ENCODE measurements at regions not wholly inside any gene's neighbourhood (a gene's known extent, or its start where the extent isn't known, plus 50 kb on each side); places are given as distances from the start of the nearest gene placed in this dataset.

DNA sequence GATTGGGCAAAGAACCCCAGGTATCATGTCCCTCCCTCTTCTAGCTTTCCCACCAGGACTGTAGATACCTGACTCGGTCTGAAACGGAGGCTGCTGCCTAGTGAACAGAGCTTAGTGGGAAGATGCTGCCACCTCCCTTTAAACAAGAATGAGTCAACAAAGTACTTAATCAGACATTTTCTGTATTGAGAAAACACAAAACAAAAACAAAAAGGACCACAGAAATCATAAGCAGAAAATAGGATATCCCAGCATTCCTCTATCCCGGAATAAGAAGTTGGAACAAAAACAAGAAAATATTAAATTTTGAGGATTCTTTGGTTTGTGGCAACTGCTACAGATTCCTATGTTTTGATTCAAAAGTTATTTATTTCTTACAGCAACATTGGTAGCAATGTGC lies 51.7 kb upstream of the COL8A1 start:
- Histone ChIP-seq H3K79me2 (ENCODE audit: low read length) (no peaks in the 10 kb centered on the region), H4K20me1 (ENCODE audit: insufficient read depth, low read length) (no peaks in the 10 kb centered on the region), H3K9me2 (replicated peaks; ENCODE audit: insufficient read depth, low read length) (no peaks in the 10 kb centered on the region), H3K9me3 (replicated peaks; ENCODE audit: insufficient read depth, low read length) (no peaks in the 10 kb centered on the region), H3K4me2 (ENCODE audit: low read depth, low read length) (no peak overlapping the region), H3K27ac (ENCODE audit: low read length) (no peak overlapping the region), H3K4me3 (ENCODE audit: low read length) (no peak overlapping the region), H3K4me1 (ENCODE audit: low read length) (no peaks in the 10 kb centered on the region), H2AFZ (ENCODE audit: low read length) (no peak overlapping the region), H3K36me3 (replicated peaks; ENCODE audit: insufficient read depth, low read length) (no peaks in the 10 kb centered on the region), H3K9ac (ENCODE audit: low read length) (no peak overlapping the region), H3K27me3 (replicated peaks; ENCODE audit: insufficient read depth, low read length) (no peaks in the 10 kb centered on the region), H3F3A (ENCODE audit: insufficient read depth, low read length) (no peaks in the 10 kb centered on the region)
- TF ChIP-seq EZH2phosphoT487 (IDR thresholded peaks at IDR 0.05; ENCODE audit: low read length), result no peak
- TF ChIP-seq EZH2 (optimal IDR thresholded peaks at IDR 0.05; ENCODE audit: low read depth, low read length), result no peak
- TF ChIP-seq, protein P1, sequence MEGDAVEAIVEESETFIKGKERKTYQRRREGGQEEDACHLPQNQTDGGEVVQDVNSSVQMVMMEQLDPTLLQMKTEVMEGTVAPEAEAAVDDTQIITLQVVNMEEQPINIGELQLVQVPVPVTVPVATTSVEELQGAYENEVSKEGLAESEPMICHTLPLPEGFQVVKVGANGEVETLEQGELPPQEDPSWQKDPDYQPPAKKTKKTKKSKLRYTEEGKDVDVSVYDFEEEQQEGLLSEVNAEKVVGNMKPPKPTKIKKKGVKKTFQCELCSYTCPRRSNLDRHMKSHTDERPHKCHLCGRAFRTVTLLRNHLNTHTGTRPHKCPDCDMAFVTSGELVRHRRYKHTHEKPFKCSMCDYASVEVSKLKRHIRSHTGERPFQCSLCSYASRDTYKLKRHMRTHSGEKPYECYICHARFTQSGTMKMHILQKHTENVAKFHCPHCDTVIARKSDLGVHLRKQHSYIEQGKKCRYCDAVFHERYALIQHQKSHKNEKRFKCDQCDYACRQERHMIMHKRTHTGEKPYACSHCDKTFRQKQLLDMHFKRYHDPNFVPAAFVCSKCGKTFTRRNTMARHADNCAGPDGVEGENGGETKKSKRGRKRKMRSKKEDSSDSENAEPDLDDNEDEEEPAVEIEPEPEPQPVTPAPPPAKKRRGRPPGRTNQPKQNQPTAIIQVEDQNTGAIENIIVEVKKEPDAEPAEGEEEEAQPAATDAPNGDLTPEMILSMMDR (IDR thresholded peaks at IDR 0.05; ENCODE audit: low read length), result no peak
- no peak for DNase-seq

DNA sequence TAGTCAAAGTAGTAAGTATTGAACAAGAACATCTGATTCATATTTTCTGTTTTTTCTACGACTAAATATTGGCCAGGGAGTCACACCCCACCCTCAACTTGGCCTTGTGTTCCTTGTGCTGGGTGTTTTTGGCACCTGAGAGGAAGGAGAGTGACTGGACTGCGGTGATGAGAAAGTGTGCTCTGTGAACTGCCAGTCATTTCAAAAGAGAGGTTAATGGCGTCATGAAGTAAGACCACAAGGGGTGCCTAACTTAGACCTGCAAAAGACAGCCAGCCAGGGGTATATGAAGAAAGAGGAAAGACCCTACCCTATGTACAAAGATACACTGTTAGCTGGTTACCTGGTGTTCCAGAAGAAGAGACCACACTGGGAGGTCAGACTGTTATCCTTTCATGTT lies 58.4 kb upstream of the COL8A1 start:
- Histone ChIP-seq H3K36me3 (replicated peaks; ENCODE audit: insufficient read depth, low read length) (no peaks in the 10 kb centered on the region), H3K9me2 (replicated peaks; ENCODE audit: insufficient read depth, low read length) (no peaks in the 10 kb centered on the region), H3K27ac (ENCODE audit: low read length) (no peak overlapping the region), H2AFZ (ENCODE audit: low read length) (no peak overlapping the region), H3K79me2 (ENCODE audit: low read length) (no peaks in the 10 kb centered on the region), H3F3A (ENCODE audit: insufficient read depth, low read length) (no peaks in the 10 kb centered on the region), H3K9me3 (replicated peaks; ENCODE audit: insufficient read depth, low read length) (no peaks in the 10 kb centered on the region), H3K27me3 (replicated peaks; ENCODE audit: insufficient read depth, low read length) (no peaks in the 10 kb centered on the region), H3K4me2 (ENCODE audit: low read depth, low read length) (no peak overlapping the region), H4K20me1 (ENCODE audit: insufficient read depth, low read length) (no peaks in the 10 kb centered on the region), H3K4me1 (ENCODE audit: low read length) (no peaks in the 10 kb centered on the region), H3K4me3 (ENCODE audit: low read length) (no peak overlapping the region), H3K9ac (ENCODE audit: low read length) (no peak overlapping the region)
- TF ChIP-seq EZH2phosphoT487 (IDR thresholded peaks at IDR 0.05; ENCODE audit: low read length) (no peak), EZH2 (optimal IDR thresholded peaks at IDR 0.05; ENCODE audit: low read depth, low read length) (no peak)
- TF ChIP-seq, protein P1 (IDR thresholded peaks at IDR 0.05; ENCODE audit: low read length), result no peak
- no peak for DNase-seq

DNA sequence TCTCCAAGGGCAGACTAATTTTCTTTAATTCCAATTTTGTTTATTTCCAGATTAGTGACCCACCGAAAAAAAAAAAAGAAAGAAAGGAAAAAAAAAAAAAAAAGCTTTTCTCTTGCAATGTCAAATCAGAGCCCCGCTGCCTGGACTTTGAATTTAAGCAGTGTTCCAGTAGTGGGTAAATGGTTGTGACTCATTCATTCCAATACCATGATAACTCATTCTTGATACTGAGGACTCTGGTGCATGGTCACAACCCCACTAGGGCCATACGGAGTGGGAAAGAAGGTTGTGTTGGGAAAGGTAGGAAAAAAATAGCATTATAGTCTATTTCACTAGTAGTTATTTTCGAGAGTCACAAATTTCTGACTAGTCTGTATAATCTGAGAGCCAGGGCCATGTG lies 59.1 kb upstream of the COL8A1 start:
- Histone ChIP-seq H3F3A (ENCODE audit: insufficient read depth, low read length) (no peaks in the 10 kb centered on the region), H3K9me2 (replicated peaks; ENCODE audit: insufficient read depth, low read length) (no peaks in the 10 kb centered on the region), H2AFZ (ENCODE audit: low read length) (no peak overlapping the region), H3K9me3 (replicated peaks; ENCODE audit: insufficient read depth, low read length) (no peaks in the 10 kb centered on the region), H3K4me2 (ENCODE audit: low read depth, low read length) (no peak overlapping the region), H3K79me2 (ENCODE audit: low read length) (no peaks in the 10 kb centered on the region), H3K27ac (ENCODE audit: low read length) (no peak overlapping the region), H4K20me1 (ENCODE audit: insufficient read depth, low read length) (no peaks in the 10 kb centered on the region), H3K4me1 (ENCODE audit: low read length) (no peaks in the 10 kb centered on the region), H3K36me3 (replicated peaks; ENCODE audit: insufficient read depth, low read length) (no peaks in the 10 kb centered on the region), H3K9ac (ENCODE audit: low read length) (no peak overlapping the region), H3K4me3 (ENCODE audit: low read length) (no peak overlapping the region), H3K27me3 (replicated peaks; ENCODE audit: insufficient read depth, low read length) (no peaks in the 10 kb centered on the region)
- no peak for DNase-seq
- TF ChIP-seq, protein P1 (IDR thresholded peaks at IDR 0.05; ENCODE audit: low read length), result no peak
- no peak for TF ChIP-seq EZH2 (optimal IDR thresholded peaks at IDR 0.05; ENCODE audit: low read depth, low read length)
- TF ChIP-seq EZH2phosphoT487 (IDR thresholded peaks at IDR 0.05; ENCODE audit: low read length), result no peak
